ENCODE measurements at regions not wholly inside any gene's neighbourhood (a gene's known extent, or its start where the extent isn't known, plus 50 kb on each side); places are given as distances from the start of the nearest gene placed in this dataset.

GRCh38 chr6:19121521-19121920 is 715.6 kb upstream of the ID4 start:
- TF ChIP-seq CTCF (IDR thresholded peaks at IDR 0.05; ENCODE audit: borderline replicate concordance, extremely low read depth, low read length, poor library complexity, severe bottlenecking) (no peak), EZH2 (IDR thresholded peaks at IDR 0.05; ENCODE audit: borderline replicate concordance, low read depth, low read length, severe bottlenecking) (no peak)
